HFF-Myc (cell line): ENCODE measurements at regions not wholly inside any gene's neighbourhood (a gene's known extent, or its start where the extent isn't known, plus 50 kb on each side); places are given as distances from the start of the nearest gene placed in this dataset.

Experiments
- DNase-seq: peaks from one replicate; pipeline ENCODE4 v3.0.0-alpha.2; 2011; ENCODE audit warnings: low read depth; ENCODE audit errors: extremely low read depth
- H3K4me3 ChIP-seq: replicated peaks from 2 replicates; pipeline ENCODE4 v1.5.1; 2011; ENCODE audit warnings: low read depth, mild to moderate bottlenecking, control low read depth, low read length
- TF ChIP-seq, protein P1 (sequence below): IDR thresholded peaks from 2 replicates; pipeline ENCODE4 v1.5.1; 2012; ENCODE audit warnings: mild to moderate bottlenecking, low read depth, low read length, control low read depth; ENCODE audit errors: missing control alignments

- H3K4me3 ChIP-seq, result no peak overlapping the region
- no peak for DNase-seq
- TF ChIP-seq, protein P1, sequence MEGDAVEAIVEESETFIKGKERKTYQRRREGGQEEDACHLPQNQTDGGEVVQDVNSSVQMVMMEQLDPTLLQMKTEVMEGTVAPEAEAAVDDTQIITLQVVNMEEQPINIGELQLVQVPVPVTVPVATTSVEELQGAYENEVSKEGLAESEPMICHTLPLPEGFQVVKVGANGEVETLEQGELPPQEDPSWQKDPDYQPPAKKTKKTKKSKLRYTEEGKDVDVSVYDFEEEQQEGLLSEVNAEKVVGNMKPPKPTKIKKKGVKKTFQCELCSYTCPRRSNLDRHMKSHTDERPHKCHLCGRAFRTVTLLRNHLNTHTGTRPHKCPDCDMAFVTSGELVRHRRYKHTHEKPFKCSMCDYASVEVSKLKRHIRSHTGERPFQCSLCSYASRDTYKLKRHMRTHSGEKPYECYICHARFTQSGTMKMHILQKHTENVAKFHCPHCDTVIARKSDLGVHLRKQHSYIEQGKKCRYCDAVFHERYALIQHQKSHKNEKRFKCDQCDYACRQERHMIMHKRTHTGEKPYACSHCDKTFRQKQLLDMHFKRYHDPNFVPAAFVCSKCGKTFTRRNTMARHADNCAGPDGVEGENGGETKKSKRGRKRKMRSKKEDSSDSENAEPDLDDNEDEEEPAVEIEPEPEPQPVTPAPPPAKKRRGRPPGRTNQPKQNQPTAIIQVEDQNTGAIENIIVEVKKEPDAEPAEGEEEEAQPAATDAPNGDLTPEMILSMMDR, result no peak
These were observed 332.1 kb upstream of the IGFBP7 start for GRCh38 chr4:57442241-57442640.

GRCh38 chr4:57437649-57438048, 327.5 kb upstream of the IGFBP7 start:
- TF ChIP-seq, protein P1, result no peak
- no peak for DNase-seq
- H3K4me3 ChIP-seq, result no peak overlapping the region

- no peak for DNase-seq
- no peak overlapping the region for H3K4me3 ChIP-seq
- TF ChIP-seq, protein P1, result no peak
These were observed 325.1 kb upstream of the IGFBP7 start for GRCh38 chr4:57435300-57435699.

- H3K4me3 ChIP-seq, result no peak overlapping the region
- DNase-seq, result no peak
- TF ChIP-seq, protein P1, result no peak
These were observed 320.5 kb upstream of the IGFBP7 start for GRCh38 chr4:57430726-57431125.

DNA sequence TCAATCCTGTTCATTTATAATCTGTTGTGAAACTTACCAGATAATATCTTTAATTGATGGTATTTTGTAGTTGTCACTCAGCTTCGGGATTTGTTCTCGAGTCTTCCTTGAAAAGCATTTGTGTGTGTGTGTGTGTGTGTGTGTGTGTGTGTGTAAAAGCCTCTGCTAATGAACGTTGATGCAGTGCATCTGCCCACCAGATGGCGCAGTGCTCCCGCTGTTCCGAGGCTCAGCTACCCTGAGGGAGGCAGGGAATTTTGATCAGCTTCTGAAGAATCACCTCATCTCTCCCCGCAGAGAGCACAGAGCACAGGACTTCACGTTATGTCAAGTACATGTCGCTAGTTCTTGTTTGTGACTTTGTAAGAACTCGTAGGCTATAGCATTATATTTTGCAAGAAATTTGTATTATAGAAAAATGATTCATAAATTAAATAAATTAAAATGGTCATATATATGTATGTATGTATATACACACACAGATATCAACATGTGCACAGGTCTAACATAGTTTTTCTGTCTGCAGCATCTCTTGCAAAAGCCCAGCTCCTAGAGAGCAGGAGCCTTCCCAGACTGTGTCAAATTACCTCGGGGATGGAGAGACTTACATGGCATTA, 316.7 kb upstream of the IGFBP7 start:
- DNase-seq, result peak; percentile 50
- H3K4me3 ChIP-seq, result no peak overlapping the region
- TF ChIP-seq, protein P1, result peak; percentile 81

- TF ChIP-seq, protein P1, result no peak
- no peak overlapping the region for H3K4me3 ChIP-seq
- no peak for DNase-seq
These were observed 315.4 kb upstream of the IGFBP7 start for GRCh38 chr4:57425610-57426009.

- DNase-seq, result peak; percentile 1
- TF ChIP-seq, protein P1, result no peak
- no peak overlapping the region for H3K4me3 ChIP-seq
These were observed 314.2 kb upstream of the IGFBP7 start for GRCh38 chr4:57424232-57424897.
